ENCODE measurements at regions not wholly inside any gene's neighbourhood (a gene's known extent, or its start where the extent isn't known, plus 50 kb on each side); places are given as distances from the start of the nearest gene placed in this dataset.
A peak's percentile ranks its signal among the peaks of the same experiment; 100 is the strongest.

DNA sequence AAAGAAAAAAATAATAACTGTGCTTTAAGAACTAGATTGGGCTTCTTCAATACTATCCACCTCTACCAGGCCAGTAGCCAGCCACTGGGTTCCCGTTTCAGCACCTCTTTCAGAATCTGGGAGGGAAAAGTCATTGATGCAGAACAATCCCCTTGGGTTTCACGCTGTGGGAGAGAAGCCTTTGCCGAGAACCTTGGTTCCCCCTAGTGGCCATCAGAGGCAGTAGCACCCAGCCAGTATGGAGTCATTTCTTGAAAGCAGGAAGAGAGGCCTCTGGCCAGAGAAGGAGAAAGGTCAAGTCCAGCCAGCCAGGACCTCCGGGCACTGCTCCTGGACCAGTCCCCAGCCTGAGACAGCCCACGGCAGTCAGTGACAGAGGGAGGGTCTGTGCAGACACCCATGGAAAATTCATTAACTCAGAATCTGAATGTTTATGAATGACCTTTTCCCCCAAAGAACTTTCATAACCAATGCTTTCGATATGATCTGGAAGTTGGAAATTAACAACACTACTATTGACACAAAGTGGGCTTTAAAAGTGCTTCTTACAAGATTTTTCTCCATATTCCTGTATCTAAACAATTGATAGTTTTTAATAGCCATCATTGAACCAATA lies 51.2 kb upstream of the CDH5 start:
- intact Hi-C loops (cut with DNase I) = no loop called here
- no peak for DNase-seq (ENCODE audit: low spot score)

DNA sequence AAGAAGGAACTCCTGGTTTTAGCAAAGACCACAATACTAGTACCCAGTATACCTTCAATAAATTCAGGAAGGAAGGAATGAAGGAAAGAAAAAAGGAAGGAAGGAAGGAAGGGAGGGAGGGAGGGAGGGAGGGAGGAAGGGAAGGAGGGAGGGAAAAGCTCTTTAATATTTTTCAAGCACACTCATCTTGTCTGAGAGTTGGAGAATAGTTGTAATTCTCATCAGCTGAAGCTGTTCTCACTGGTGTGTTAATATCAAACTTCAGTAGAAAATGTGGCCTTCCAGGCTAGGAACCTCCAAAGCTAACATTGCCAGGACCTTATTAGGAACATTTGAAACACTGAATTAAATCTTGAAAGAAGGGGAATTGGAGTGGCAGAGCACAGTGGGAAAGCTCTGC lies 55.2 kb upstream of the CDH5 start:
- intact Hi-C loops (cut with DNase I) = no loop called here

DNA sequence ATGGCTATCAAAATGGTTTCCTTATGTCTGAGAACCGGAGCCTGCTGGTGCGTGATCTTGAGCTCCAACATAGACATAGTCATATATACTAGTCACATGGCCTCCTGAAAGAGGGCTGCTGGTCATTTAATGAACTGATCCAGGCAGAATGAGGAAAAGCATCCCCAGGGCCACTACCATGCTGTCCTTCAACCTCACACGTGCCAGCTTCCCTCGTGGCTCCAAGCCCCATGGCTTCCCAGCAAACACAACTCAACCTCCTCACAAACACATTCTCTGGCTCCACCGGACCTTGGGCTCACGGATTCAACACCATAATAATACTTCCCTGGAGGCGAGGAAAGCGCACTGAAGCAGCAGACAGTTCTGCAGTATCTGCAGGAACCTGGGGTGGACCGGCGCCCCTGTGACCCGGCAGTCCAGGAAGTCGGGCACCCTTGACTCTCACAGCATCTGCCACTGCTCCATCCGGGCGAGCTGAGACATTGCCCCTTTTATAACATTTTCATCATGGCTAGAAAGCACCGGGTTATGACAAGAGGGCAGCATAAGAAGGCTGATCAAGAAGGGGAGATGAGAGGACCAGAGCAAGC lies 57.2 kb upstream of the CDH5 start:
- intact Hi-C loops (cut with DNase I) = no loop called here
- peak; percentile 47 for DNase-seq (ENCODE audit: low spot score)

More for the DNA sequence above, 55.2 kb upstream of the CDH5 start:
- DNase-seq (ENCODE audit: low spot score) = no peak

DNA sequence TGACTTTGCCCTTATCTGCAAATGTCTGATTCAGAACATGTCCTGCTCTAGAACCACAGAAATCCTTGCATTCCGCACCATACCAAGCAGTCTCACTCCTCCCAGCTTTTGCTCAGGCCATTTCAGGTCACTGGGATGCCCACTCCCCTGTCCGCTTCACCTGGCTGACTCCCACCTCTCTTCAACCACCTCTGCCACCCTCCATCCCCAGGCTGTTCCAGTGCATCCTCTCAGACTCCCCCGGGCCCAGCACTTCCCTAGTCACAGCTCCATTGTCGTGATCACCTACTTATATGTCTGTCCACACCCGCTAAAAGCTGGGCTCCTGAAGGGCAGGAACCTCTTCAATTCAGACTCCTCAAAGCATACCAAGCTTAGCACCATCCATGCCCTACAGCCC lies 58.4 kb upstream of the CDH5 start:
- intact Hi-C loops (cut with DNase I) = no loop called here
- DNase-seq (ENCODE audit: low spot score) = peak; percentile 60

DNA sequence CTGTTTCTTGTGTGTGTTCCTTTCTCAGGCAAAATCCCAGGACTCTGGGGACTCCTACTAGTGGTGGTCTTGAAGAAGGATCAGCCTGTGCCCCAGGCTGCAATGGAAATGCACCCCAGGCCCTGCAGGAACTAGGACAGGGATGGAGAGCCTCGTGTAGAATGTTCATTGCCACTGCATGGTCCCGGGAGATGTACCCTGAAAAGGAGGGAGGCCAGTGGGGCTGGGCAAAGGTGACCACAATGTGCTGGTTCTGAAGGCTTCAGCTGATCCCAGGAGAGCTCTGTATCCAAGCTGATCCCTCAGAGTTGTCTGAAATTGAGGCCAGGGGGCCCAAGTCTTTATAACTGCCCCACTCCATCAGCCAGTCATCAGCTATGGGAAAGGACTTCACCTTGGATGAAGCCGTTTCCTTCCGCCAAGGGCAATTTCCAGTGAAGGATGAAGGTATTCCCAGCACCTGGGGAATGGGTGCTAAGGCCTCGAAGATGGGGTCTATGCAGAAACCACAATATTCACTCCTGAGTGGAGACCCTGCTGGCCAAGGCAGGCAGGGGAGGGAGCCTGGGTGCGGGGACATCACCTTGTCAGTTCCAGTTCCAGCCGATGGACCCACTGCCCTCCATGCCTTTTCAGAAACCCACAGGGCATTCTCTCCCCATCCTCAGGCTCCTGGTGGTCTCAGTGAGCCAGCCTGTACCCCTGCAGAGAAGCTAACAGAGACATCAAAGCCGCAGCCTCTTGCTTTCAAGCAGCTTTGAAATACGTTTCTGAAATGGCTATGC lies 59.9 kb upstream of the CDH5 start:
- intact Hi-C loops (cut with DNase I) = no loop called here

DNA sequence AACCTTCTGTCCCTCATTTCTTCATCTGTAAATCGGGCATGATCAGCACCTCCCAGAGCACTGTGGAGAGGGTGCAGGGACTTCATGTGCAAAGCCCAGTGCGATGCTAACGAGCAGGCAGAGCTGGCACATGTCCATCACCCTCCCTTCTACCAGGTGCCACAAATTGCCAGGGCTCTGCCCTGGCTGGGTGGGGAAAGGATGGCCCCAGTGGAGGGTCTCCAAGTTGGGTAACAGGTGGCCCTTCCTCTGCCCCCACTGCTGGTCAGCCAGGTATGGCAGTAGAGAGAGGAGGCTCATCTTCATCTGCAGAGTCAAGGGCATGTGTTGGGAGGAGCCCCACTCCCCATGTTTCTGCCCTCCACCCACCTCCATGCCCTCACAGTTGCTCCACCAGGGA lies 61.5 kb upstream of the CDH5 start:
- intact Hi-C loops (cut with DNase I) = no loop called here
- DNase-seq (ENCODE audit: low spot score) = peak; percentile 37

More for the DNA sequence above, 59.9 kb upstream of the CDH5 start:
- DNase-seq (ENCODE audit: low spot score) = peak; percentile 51

DNA sequence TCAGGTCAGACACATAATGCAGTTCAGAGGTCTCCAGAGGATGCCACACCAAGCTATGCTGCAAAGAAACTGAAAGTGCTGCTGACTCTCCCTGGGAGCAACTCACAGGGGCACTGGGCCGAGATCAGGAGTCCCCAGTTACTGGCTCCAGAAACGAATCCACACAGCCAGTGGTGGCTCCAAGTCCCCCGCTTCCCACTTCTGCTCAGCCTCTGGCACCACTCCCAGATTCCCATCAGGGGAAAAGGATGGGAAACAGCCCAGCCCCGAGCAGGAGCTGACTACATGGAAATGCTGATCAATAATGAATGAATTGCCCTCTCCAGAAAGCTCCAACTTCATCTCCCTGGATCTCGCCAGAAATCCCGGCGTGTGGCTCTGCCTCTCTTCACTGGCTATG lies 62.3 kb upstream of the CDH5 start:
- DNase-seq (ENCODE audit: low spot score) = peak; percentile 74
- intact Hi-C loops (cut with DNase I) = no loop called here

DNA sequence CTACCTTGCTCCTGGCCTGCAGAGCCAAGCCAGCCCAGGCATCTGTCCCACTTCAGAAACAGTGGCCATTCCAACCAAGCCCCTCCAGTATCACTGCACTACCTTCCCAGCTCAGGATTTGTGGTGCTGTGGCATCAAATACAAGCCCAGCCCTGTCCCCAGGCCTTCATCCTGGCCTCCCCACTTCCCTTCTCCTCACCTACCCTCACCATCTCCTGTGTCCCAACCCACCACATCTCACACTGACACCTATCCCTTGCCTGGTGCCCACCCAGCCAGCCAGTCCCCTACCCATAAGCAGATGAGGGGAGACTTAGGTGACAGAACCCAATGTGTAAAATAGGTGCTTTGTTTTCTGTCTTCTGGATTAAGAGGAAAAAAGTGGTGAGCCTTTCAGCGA lies 66.0 kb upstream of the CDH5 start:
- intact Hi-C loops (cut with DNase I) = no loop called here
- DNase-seq (ENCODE audit: low spot score) = peak; percentile 22

DNA sequence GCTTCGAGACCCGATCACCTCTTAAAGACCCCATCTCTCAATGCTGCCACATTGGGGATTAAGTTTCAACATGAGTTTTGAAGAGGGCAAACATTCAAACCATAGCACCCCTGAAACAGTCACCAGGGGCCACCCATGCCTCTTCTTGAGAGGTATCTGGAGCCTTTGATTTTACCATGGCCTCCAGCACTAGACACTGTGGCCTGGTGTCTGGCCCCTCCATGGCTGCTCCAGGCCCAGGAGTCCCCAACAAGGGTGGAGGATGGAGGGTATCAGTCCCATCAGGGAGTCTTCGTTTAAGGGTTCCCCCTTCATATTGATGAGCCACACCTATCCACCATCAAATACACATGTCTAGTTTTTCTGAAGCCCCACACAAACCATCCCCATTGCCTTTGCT lies 66.5 kb upstream of the CDH5 start:
- intact Hi-C loops (cut with DNase I) = no loop called here
- DNase-seq (ENCODE audit: low spot score) = peak; percentile 8

DNA sequence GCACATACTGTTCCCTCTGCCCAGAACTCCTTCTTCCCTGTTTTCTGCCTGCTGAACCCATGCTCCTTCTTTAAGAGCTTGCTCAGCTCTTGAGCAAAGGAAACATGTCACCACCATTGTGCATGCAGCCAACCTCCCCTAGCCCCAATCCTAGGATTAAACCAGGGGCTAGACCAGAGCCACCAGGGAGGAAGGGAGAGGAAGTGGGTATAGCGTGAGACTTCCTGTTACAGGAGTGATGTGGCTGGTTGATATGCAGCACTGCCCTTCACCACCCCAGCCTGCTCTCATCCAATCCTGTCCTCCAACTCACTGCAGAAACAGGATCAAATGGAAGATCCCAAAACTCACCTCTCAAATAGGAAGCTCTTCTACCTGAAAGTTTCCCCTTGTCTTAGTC lies 67.1 kb upstream of the CDH5 start:
- intact Hi-C loops (cut with DNase I) = no loop called here
- DNase-seq (ENCODE audit: low spot score) = peak; percentile 4

DNA sequence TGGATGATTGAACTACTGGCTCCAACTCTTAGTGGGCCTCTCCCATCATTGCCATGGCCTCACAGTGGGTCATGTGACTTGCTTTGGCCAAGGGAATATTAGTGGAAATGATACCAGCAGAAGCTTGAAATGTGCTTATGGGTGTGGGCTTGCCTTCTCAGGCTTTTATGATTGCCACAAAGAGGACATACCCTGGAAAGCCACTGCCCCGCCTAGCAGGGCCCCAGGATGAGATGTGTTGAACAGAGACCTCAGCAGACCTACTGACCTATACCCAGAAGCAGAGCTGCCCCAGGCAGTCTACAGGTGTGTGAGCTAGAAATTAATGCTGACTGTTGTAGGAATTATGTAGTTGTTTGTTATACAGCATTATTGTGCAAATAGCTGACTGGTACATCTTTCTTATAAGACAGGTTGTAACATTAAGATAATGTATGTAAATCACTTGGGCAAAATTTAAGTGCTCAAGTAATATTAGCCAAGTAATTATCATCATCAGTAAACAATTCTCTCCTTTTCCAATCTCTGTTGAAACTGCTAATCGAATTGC lies 67.8 kb upstream of the CDH5 start:
- intact Hi-C loops (cut with DNase I) = no loop called here
- peak; percentile 16 for DNase-seq (ENCODE audit: low spot score)

DNA sequence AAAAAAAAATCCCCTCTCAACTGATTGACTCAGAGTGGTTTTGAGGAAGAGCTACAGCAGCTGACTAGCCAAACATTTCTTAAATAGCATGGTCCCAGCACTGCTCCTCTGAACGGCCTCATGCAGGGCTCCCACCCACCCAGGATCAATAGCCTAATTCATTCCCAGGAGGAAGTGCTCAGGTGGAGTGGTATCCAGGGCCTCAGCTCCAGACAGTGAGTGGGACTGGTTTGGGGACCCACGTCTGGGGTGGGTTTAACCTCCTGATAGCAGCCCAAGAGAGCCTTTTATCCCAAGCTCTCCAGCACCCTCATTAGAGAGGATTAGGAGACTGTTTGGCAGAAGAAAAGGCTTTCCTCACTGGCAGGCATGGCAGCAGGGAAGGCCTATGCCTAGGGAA lies 68.5 kb upstream of the CDH5 start:
- DNase-seq (ENCODE audit: low spot score) = peak; percentile 26
- intact Hi-C loops (cut with DNase I) = no loop called here

DNA sequence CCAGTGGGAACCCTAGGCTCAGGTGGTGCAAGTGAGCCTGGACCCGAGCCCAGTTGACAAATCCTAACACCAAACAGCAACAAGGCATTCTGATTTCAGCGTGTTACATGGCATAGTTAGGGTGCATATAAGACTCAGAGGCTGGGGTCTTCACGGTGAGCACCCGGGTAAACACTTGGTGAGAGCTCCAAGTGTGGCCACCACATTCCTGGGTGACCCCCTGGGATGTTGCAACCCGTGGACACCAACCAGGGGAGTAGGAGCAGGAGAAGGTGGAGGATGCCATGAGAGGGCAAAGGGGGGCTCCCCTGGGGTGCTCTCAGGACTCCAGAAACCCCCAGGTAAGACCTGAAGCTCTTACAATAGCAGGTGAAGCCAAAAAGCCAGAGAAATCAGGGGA lies 69.9 kb upstream of the CDH5 start:
- peak; percentile 41 for DNase-seq (ENCODE audit: low spot score)
- intact Hi-C loops (cut with DNase I) = no loop called here

DNA sequence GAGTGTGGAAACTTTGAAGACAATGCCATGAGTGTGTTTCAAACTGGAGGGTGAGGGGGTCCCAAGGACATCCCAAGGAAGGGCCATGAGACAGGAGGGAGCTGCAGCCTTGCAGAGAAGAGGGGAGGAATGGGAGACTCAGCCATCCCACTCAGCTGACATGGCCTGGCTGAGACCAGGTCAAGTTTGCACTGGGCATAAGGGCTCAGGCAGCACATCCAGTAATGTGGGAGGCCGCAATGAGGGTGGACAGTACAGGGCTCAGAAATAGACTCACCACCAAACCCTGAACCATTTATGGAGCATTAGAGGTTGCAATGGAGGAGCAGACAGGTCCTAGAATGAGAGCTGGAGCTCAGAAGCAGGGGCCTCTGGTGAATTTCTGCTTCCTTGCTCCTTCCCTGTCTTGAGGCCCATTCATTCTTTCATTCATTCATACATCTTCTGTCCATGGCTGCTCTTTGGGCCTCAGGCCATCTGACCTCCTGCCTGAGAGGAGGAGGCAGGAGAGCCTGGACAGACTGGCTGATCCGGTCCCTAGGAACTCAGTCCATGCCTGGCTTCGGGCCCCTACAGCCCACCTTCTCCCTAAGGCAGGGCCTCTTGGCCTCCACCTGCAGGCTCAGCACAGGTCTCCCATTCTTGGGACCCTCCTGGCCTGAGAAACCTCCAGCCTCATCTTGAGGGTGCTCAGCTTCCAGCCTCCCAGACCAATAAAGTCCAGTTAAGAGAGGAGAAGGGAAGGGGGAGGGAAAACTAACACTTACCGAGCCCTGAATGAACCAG lies 70.5 kb upstream of the CDH5 start:
- intact Hi-C loops (cut with DNase I) = no loop called here
- peak; percentile 38 for DNase-seq (ENCODE audit: low spot score)

DNA sequence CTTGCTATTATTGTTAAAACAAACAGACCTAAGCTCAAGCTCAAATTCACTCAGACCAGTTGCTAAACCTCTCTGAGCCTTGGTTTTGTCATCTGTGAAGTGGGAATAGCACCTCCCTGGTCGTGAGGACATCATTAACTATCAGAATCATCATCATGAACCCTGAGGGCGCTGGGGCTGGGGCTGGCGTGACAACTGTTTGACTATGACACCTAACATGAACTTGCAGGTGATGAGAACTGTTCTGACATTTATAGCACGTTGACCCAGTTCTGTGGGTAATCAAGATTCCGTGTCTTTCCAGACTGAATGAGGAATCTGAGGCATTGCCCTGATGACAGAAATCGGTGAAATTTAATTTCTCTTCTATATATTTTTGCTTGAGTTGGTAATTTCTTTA lies 71.3 kb upstream of the CDH5 start:
- peak; percentile 5 for DNase-seq (ENCODE audit: low spot score)
- intact Hi-C loops (cut with DNase I) = no loop called here

DNA sequence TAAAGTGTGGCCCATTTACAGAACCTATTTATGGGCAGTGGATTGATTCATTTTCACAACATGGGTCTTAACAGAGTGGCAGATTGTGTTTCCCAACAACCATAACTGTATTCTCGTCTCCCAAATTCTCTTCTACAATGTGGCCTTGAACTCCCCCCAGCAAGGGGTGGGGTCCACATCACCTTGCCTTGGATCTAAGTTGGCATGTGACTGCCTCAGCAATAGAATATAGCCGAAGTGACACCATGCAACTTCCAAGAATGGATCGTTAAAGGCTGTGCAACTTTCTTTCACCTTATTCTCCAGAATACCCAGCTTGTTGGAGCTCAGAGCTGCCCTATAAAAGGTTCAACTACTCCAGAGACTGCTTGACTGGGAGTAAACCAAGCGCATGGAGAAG lies 72.0 kb upstream of the CDH5 start:
- intact Hi-C loops (cut with DNase I) = no loop called here
- DNase-seq (ENCODE audit: low spot score) = peak; percentile 11

DNA sequence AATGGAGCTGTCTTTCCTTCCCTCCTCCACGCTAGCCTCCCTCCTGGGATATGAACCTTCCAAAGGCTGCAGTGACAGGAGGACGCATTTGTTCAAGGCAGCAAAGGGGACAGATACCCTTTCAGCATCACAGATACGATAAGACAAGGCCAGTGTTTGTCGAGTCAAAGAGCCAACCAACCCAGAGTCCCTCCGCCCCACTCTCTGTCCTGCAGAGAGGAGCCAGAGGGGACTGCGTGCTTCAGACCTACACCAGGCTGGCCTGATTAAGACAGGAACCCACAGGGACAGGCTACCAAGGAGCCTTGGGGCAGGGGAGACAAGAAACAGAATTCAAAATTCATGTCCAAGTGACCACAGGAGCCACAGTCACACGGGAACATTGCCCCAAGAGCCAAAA lies 72.6 kb upstream of the CDH5 start:
- intact Hi-C loops (cut with DNase I) = no loop called here
- peak; percentile 8 for DNase-seq (ENCODE audit: low spot score)

DNA sequence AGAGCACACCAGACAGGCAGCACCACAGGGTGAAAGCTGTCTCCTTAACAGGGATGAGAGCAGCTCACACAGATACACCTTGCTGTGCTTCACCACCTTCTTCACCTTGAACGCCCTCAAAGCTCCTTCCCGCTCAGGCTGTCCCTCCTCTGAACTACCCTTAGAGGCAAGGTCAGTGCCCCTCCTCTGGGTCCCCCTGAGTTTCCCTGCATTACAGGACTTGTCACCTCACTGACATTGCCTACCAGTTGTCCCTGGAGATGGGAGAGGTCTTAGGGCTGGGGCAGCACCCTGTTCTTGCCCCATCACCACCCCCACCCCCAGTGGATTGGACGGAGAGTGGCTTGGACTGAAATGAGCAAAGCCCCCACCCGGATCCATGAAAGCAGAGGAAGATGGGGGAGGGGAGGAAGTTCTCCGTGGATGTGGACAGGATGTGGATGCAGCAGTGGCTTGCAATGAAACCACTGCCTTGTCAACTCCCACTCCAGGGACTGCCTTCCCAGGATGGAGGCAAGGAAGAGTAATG lies 73.2 kb upstream of the CDH5 start:
- intact Hi-C loops (cut with DNase I) = no loop called here

DNA sequence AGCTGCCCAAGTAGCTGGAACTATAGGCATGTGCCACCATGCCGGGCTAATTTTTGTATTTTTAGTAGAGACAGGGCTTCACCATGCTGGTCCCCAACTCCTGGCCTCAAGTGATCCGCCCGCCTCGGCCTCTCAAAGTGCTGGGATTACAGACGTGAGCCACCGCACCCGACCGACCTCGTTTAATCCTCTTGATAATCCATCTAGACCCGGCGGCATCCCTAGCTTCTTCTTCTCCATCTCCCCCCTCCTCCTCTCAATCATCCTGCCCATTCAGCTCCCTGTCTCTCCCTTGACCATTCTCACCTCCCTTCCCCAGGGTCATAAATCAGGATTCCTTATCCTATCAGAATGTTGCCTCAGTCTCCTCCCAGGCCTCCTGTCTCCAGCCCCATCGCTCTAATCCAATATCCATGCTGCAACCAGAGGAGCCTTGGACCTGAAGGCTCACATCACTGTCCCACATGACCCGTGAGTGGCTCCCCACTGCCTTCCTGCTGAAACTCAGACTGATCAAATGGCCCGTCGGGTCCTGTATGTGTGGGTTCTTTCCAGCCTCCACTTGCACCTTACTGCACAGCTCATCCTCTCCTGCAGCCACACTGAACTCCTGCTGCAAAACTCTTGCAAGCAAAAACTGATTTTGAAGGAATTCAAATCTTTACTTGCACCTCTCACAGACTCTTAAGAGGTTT lies 74.1 kb upstream of the CDH5 start:
- intact Hi-C loops (cut with DNase I) = no loop called here
- DNase-seq (ENCODE audit: low spot score) = peak; percentile 40

More for the DNA sequence above, 73.2 kb upstream of the CDH5 start:
- peak; percentile 16 for DNase-seq (ENCODE audit: low spot score)
